Pancreas (tissue), 10 donors: ENCODE measurements at regions not wholly inside any gene's neighbourhood (a gene's known extent, or its start where the extent isn't known, plus 50 kb on each side); places are given as distances from the start of the nearest gene placed in this dataset.

Experiments used
- ATAC-seq, 4 donors: fragments of 200-7000 bp; cut with Tn5 transposase; one replicate each; pipeline versions ENCODE4 v1.8.0 to v1.9.1; 2020; ENCODE audit warnings: mild to moderate bottlenecking in 4 of 4, moderate library complexity in 4 of 4
- DNase-seq, 6 donors: peaks; one replicate each; pipeline ENCODE4 v3.0.0-alpha.2; 2020
- FAIRE-seq: peaks from 2 replicates; lab custom pipeline; 2012; peaks lifted over from hg19 to GRCh38; lab: Jason Lieb, UNC
- H3K27ac ChIP-seq, 4 donors: fragments of 200-600 bp; sonication (generic); 1 replicate in 3 of 4; 2 replicates in 1 of 4; pipeline versions ENCODE4 v1.5.0 to v1.8.0; 2020
- H3K27me3 ChIP-seq, 4 donors: fragments of 200-600 bp; one replicate each; pipeline ENCODE4 v1.8.0; 2021
- H3K36me3 ChIP-seq, 3 donors: fragments of 200-600 bp; sonication (generic) in 1 of 3; one replicate each; pipeline versions ENCODE4 v1.5.0 to v1.8.0; 2020 to 2021
- H3K4me1 ChIP-seq, 3 donors: fragments of 200-600 bp; one replicate each; pipeline ENCODE4 v1.8.0; 2021
- H3K4me3 ChIP-seq, 4 donors: fragments of 200-600 bp; sonication (generic) in 2 of 4; one replicate each; pipeline versions ENCODE4 v1.5.0 to v1.8.0; 2020 to 2021
- H3K9me3 ChIP-seq, 4 donors: fragments of 200-600 bp; one replicate each; pipeline ENCODE4 v1.8.0; 2021
- CTCF ChIP-seq, 4 donors: fragments of 200-600 bp; sonication (generic) in 3 of 4; IDR thresholded peaks; one replicate each; pipeline versions ENCODE4 v1.5.0 to v1.8.0; 2021; ENCODE audit warnings: antibody characterized with exemption in 4 of 4
- WGBS, 2 donors: extraction: QIAGEN DNeasy Blood & Tissue Kit; methylation state at CpG; one replicate each; pipeline ENCODE4 v1.1.7; 2013; 5-methylcytosine and 5-hydroxymethylcytosine counted together
- intact Hi-C, 3 donors: fragments of 100-400 bp; cut with DNase I; formaldehyde crosslinking; loops; one replicate each; pipeline versions ENCODE4 v1.11.1 to v1.14.2; 2022
- donor health status: healthy with polysubstance abuse.
- donor health status: DM: no; HTN: no; CAD: no; lungs with moderate emphysema.
- donor health status: DM: no; HTN: no; CAD: no.
- donor health status: control.
- donor health status: control.
- donor health status: Bipolar disorder and iron deficiency.
- donor health status: DM: yes; HTN: yes; CAD: no.
- donor health status: DM: no; HTN: no; CAD: no.
- donor health status: DM: no; HTN: no; CAD: no.
- donor health status: DM: yes; HTN: yes; CAD: no.

- DNase-seq (no peak), FAIRE-seq (no peak), ATAC-seq (no peak)
- intact Hi-C loops: no loop called here
- no peak overlapping the region for H3K27ac ChIP-seq
- no peak overlapping the region for H3K4me3 ChIP-seq
- H3K4me1 ChIP-seq: peaks cover 0 to 6% (median 5%) of the 10 kb centered on the region in 3 donors
- no peaks in the 10 kb centered on the region for H3K9me3 ChIP-seq
- no peaks in the 10 kb centered on the region for H3K36me3 ChIP-seq
- no peak for TF ChIP-seq CTCF (IDR thresholded peaks at IDR 0.05)
- no peaks in the 10 kb centered on the region for H3K27me3 ChIP-seq
Observed at GRCh38 chr5:61274511-61274911, 57.5 kb upstream of the ZSWIM6 start.

GRCh38 chr5:61275841-61276240 is 56.2 kb upstream of the ZSWIM6 start:
- H3K36me3 ChIP-seq: no peaks in the 10 kb centered on the region
- intact Hi-C loops: no loop called here
- FAIRE-seq: no peak
- no peaks in the 10 kb centered on the region for H3K27me3 ChIP-seq
- 84% methylated on average over 8 of the region's 8 CpGs for WGBS, 2 donors
- ATAC-seq: peak in 3 of 4 donors; percentile 6 to 62 (median 57)
- H3K27ac ChIP-seq: peak overlapping the region in 1 of 4 donors; percentile 15
- H3K4me1 ChIP-seq: peaks cover 5 to 18% (median 10%) of the 10 kb centered on the region in 3 donors
- TF ChIP-seq CTCF (IDR thresholded peaks at IDR 0.05): no peak
- no peaks in the 10 kb centered on the region for H3K9me3 ChIP-seq
- peak in 1 of 6 donors; percentile 52 for DNase-seq
- H3K4me3 ChIP-seq: no peak overlapping the region

GRCh38 chr5:61277190-61277589 is 54.9 kb upstream of the ZSWIM6 start:
- Histone ChIP-seq H3K9me3 (no peaks in the 10 kb centered on the region), H3K4me1 (peaks cover 5 to 19% (median 12%) of the 10 kb centered on the region in 3 donors), H3K36me3 (no peaks in the 10 kb centered on the region), H3K27me3 (no peaks in the 10 kb centered on the region), H3K4me3 (no peak overlapping the region), H3K27ac (no peak overlapping the region)
- WGBS, 2 donors: 35 to 55% methylated on average over 2 of the region's 2 CpGs
- DNase-seq: no peak
- no peak for FAIRE-seq
- ATAC-seq: peak in 2 of 4 donors; percentile 17 to 42
- intact Hi-C loops: no loop called here
- TF ChIP-seq CTCF (IDR thresholded peaks at IDR 0.05): no peak

- ATAC-seq (no peak), DNase-seq (no peak), FAIRE-seq (no peak)
- Histone ChIP-seq H3K4me3 (no peak overlapping the region), H3K27ac (no peak overlapping the region), H3K36me3 (no peaks in the 10 kb centered on the region), H3K27me3 (no peaks in the 10 kb centered on the region), H3K9me3 (no peaks in the 10 kb centered on the region), H3K4me1 (peaks cover 5 to 19% (median 12%) of the 10 kb centered on the region in 3 donors)
- TF ChIP-seq CTCF (IDR thresholded peaks at IDR 0.05): no peak
- intact Hi-C loops: no loop called here
- 92 to 93% methylated on average over 8 of the region's 8 CpGs for WGBS, 2 donors
Observed at GRCh38 chr5:61277781-61278180, 54.3 kb upstream of the ZSWIM6 start.

GRCh38 chr5:61279725-61280124 is 52.3 kb upstream of the ZSWIM6 start:
- FAIRE-seq (no peak), DNase-seq (no peak), ATAC-seq (peak in 2 of 4 donors; percentile 9 to 24)
- no peak for TF ChIP-seq CTCF (IDR thresholded peaks at IDR 0.05)
- 33 to 35% methylated on average over 2 of the region's 2 CpGs for WGBS, 2 donors
- no peaks in the 10 kb centered on the region for H3K36me3 ChIP-seq
- intact Hi-C loops: no loop called here
- no peaks in the 10 kb centered on the region for H3K9me3 ChIP-seq
- peaks cover under 1 to 15% (median 12%) of the 10 kb centered on the region in 3 donors for H3K4me1 ChIP-seq
- no peaks in the 10 kb centered on the region for H3K27me3 ChIP-seq
- H3K27ac ChIP-seq: peak overlapping the region in 2 of 4 donors; percentile 32 to 44
- H3K4me3 ChIP-seq: no peak overlapping the region
